Nephron progenitor cell (in vitro differentiated cells): ENCODE measurements at regions not wholly inside any gene's neighbourhood (a gene's known extent, or its start where the extent isn't known, plus 50 kb on each side); places are given as distances from the start of the nearest gene placed in this dataset.

ENCODE experiments used
- DNase-seq: peaks from one replicate; pipeline ENCODE4 v3.0.0; 2021
- H3K27ac Mint-ChIP-seq: 2 replicates; pipeline ENCODE4 v1.8.0; 2021; ENCODE audit warnings: mild to moderate bottlenecking, moderate library complexity, mixed read lengths
- H3K27me3 Mint-ChIP-seq: 2 replicates; pipeline ENCODE4 v1.8.0; 2021; ENCODE audit warnings: mild to moderate bottlenecking, low read depth, mixed read lengths; ENCODE audit not compliant: poor library complexity
- H3K36me3 Mint-ChIP-seq: 2 replicates; pipeline ENCODE4 v1.8.0; 2021; ENCODE audit warnings: low read depth, mixed read lengths
- H3K4me1 Mint-ChIP-seq: 2 replicates; pipeline ENCODE4 v1.8.0; 2021; ENCODE audit warnings: mixed read lengths
- H3K4me3 Mint-ChIP-seq: 2 replicates; pipeline ENCODE4 v1.8.0; 2021; ENCODE audit warnings: mild to moderate bottlenecking, moderate library complexity, mixed read lengths
- H3K9me3 Mint-ChIP-seq: 2 replicates; pipeline ENCODE4 v1.8.0; 2021; ENCODE audit warnings: mild to moderate bottlenecking, moderate library complexity, mixed read lengths
- TF ChIP-seq, protein P1 (sequence below): fragments of 200-600 bp; sonication (generic); IDR thresholded peaks from 2 replicates; pipeline ENCODE4 v1.5.0; 2021; ENCODE audit warnings: antibody characterized with exemption

GRCh38 chr4:59825104-59825503, 1375.0 kb upstream of the ADGRL3 start:
- TF ChIP-seq, protein P1, sequence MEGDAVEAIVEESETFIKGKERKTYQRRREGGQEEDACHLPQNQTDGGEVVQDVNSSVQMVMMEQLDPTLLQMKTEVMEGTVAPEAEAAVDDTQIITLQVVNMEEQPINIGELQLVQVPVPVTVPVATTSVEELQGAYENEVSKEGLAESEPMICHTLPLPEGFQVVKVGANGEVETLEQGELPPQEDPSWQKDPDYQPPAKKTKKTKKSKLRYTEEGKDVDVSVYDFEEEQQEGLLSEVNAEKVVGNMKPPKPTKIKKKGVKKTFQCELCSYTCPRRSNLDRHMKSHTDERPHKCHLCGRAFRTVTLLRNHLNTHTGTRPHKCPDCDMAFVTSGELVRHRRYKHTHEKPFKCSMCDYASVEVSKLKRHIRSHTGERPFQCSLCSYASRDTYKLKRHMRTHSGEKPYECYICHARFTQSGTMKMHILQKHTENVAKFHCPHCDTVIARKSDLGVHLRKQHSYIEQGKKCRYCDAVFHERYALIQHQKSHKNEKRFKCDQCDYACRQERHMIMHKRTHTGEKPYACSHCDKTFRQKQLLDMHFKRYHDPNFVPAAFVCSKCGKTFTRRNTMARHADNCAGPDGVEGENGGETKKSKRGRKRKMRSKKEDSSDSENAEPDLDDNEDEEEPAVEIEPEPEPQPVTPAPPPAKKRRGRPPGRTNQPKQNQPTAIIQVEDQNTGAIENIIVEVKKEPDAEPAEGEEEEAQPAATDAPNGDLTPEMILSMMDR: no peak
- Mint-ChIP-seq H3K27ac (no peak overlapping the region), H3K4me3 (no peak overlapping the region), H3K27me3 (no peaks in the 10 kb centered on the region), H3K9me3 (no peaks in the 10 kb centered on the region), H3K4me1 (no peaks in the 10 kb centered on the region), H3K36me3 (no peaks in the 10 kb centered on the region)
- no peak for DNase-seq

- H3K27ac Mint-ChIP-seq: no peak overlapping the region
- H3K27me3 Mint-ChIP-seq: no peaks in the 10 kb centered on the region
- H3K4me3 Mint-ChIP-seq: no peak overlapping the region
- TF ChIP-seq, protein P1: no peak
- no peaks in the 10 kb centered on the region for H3K36me3 Mint-ChIP-seq
- H3K9me3 Mint-ChIP-seq: no peaks in the 10 kb centered on the region
- no peak for DNase-seq
- H3K4me1 Mint-ChIP-seq: no peaks in the 10 kb centered on the region
These were observed 1368.4 kb upstream of the ADGRL3 start for GRCh38 chr4:59831746-59832145.

- H3K4me3 Mint-ChIP-seq: no peak overlapping the region
- H3K27me3 Mint-ChIP-seq: no peaks in the 10 kb centered on the region
- no peaks in the 10 kb centered on the region for H3K9me3 Mint-ChIP-seq
- H3K4me1 Mint-ChIP-seq: no peaks in the 10 kb centered on the region
- no peak overlapping the region for H3K27ac Mint-ChIP-seq
- DNase-seq: no peak
- TF ChIP-seq, protein P1: no peak
- H3K36me3 Mint-ChIP-seq: no peaks in the 10 kb centered on the region
These were observed 1365.2 kb upstream of the ADGRL3 start for GRCh38 chr4:59834943-59835342.

DNA sequence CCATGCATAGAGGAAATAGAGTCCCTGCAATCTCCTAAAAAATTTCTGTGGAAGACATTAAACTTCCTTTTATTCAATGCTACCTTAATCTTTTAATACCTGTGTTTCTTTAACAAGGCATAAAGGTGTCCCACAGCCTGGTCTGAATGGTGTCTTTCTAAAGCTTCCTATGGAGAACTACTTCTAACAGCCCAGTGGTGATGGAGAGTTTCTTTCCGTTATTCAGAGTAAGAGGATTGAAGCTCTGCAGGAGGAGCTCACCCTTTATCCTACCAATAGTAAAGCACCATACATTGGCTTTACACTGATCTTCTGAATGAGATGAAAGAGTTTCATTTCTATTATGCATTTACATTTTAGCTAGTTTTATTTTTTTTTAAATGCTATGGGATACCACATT, 1362.4 kb upstream of the ADGRL3 start:
- TF ChIP-seq, protein P1: no peak
- Mint-ChIP-seq H3K9me3 (no peaks in the 10 kb centered on the region), H3K27ac (no peak overlapping the region), H3K27me3 (no peaks in the 10 kb centered on the region), H3K36me3 (no peaks in the 10 kb centered on the region), H3K4me3 (no peak overlapping the region), H3K4me1 (no peaks in the 10 kb centered on the region)
- DNase-seq: no peak

GRCh38 chr4:59838236-59838635, 1361.9 kb upstream of the ADGRL3 start:
- no peak overlapping the region for H3K27ac Mint-ChIP-seq
- TF ChIP-seq, protein P1: no peak
- no peak for DNase-seq
- H3K4me1 Mint-ChIP-seq: no peaks in the 10 kb centered on the region
- H3K9me3 Mint-ChIP-seq: no peaks in the 10 kb centered on the region
- no peaks in the 10 kb centered on the region for H3K27me3 Mint-ChIP-seq
- no peaks in the 10 kb centered on the region for H3K36me3 Mint-ChIP-seq
- no peak overlapping the region for H3K4me3 Mint-ChIP-seq

DNA sequence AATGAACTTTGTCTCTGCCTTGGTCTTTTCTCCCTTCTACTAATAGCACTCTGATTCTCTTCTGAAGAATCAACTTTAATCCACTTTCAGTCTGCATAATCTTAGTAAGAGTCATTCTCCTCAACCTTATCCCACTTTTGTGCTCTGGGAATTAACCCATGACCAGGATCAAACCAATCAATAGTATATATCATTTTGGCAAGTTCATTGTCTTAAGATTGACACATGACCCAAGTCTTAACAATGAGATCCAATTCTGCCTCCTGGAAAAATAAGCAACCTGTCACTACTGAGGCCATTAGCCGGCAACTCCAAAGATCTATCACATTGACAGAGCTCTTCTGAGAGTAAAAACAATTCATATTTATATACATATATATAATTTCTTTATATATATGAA, 1358.4 kb upstream of the ADGRL3 start:
- H3K4me3 Mint-ChIP-seq: no peak overlapping the region
- peaks cover 12% of the 10 kb centered on the region for H3K9me3 Mint-ChIP-seq
- no peak for DNase-seq
- no peaks in the 10 kb centered on the region for H3K36me3 Mint-ChIP-seq
- TF ChIP-seq, protein P1: no peak
- H3K27ac Mint-ChIP-seq: no peak overlapping the region
- H3K4me1 Mint-ChIP-seq: no peaks in the 10 kb centered on the region
- H3K27me3 Mint-ChIP-seq: no peaks in the 10 kb centered on the region
